A673 (cell line): ENCODE measurements at regions not wholly inside any gene's neighbourhood (a gene's known extent, or its start where the extent isn't known, plus 50 kb on each side); places are given as distances from the start of the nearest gene placed in this dataset.

Experiments
- BruUV-seq: library from RNA; stranded (reverse); fragments of 400-500 nt; replicated peaks from 2 replicates; lab custom pipeline; 2021; lab: Mats Ljungman, UMichigan
- CTCF ChIA-PET: fragments of 300-600 bp; sonication (Branson Sonifier 250); formaldehyde crosslinking; loops from one replicate; lab custom pipeline; 2022; ENCODE audit warnings: antibody characterized with exemption; lab: Charles Lee
- POLR2A ChIA-PET: fragments of 300-600 bp; sonication (Branson Sonifier 250); formaldehyde crosslinking; loops from one replicate; lab custom pipeline; 2022; ENCODE audit warnings: antibody characterized with exemption; ENCODE audit not compliant: low non-redundant PET; lab: Charles Lee
- DNase-seq: peaks from one replicate; pipeline ENCODE4 v3.0.0-alpha.2; 2015; ENCODE audit warnings: low spot score
- H3K27ac ChIP-seq: fragments of 200-600 bp; sonication (generic); 2 replicates; pipeline ENCODE4 v1.5.1; 2016; ENCODE audit warnings: mixed run types, low read depth, mild to moderate bottlenecking, mixed read lengths, antibody characterized with exemption, low read length; ENCODE audit not compliant: poor library complexity, severe bottlenecking
- H3K27me3 ChIP-seq: fragments of 200-600 bp; sonication (generic); replicated peaks from 2 replicates; pipeline ENCODE4 v1.6.1; 2017; ENCODE audit warnings: mixed run types, low read depth, mild to moderate bottlenecking, mixed read lengths, antibody characterized with exemption, low read length; ENCODE audit not compliant: insufficient read depth, poor library complexity
- H3K36me3 ChIP-seq: fragments of 200-600 bp; sonication (generic); 2 replicates; pipeline ENCODE4 v1.6.1; 2016; ENCODE audit warnings: mixed run types, mild to moderate bottlenecking, mixed read lengths, antibody characterized with exemption, low read length; ENCODE audit not compliant: insufficient read depth, poor library complexity, severe bottlenecking
- H3K4me1 ChIP-seq: fragments of 200-600 bp; sonication (generic); 2 replicates; pipeline ENCODE4 v1.6.1; 2017; ENCODE audit warnings: mixed run types, mild to moderate bottlenecking, mixed read lengths, antibody characterized with exemption, low read length; ENCODE audit not compliant: insufficient read depth, poor library complexity, severe bottlenecking
- H3K4me3 ChIP-seq: fragments of 200-600 bp; sonication (generic); 2 replicates; pipeline ENCODE4 v1.5.1; 2016; ENCODE audit warnings: low read depth, mixed run types, mild to moderate bottlenecking, mixed read lengths, low read length; ENCODE audit not compliant: poor library complexity, severe bottlenecking
- H3K9me3 ChIP-seq: fragments of 200-600 bp; sonication (generic); 2 replicates; pipeline ENCODE4 v1.6.1; 2016; ENCODE audit warnings: mixed run types, low read depth, mild to moderate bottlenecking, mixed read lengths, antibody characterized with exemption, low read length; ENCODE audit not compliant: poor library complexity, severe bottlenecking
- CTCF ChIP-seq: fragments of 300-800, 200-600 bp; sonication (generic); conservative IDR thresholded peaks from 2 replicates; pipeline ENCODE4 v1.5.1; 2017; ENCODE audit warnings: low read depth, mild to moderate bottlenecking, antibody characterized with exemption, low read length, moderate library complexity, mixed read lengths
- EZH2 ChIP-seq: fragments of 200-600 bp; sonication (generic); IDR thresholded peaks from 2 replicates; pipeline ENCODE4 v1.6.1; 2017; ENCODE audit warnings: borderline replicate concordance, low read depth, mild to moderate bottlenecking, mixed read lengths, antibody characterized with exemption, low read length; ENCODE audit not compliant: poor library complexity, severe bottlenecking
- intact Hi-C: fragments of 100-400 bp; cut with micrococcal nuclease; formaldehyde crosslinking; loops from one replicate; pipeline ENCODE4 v1.10.0; 2022; ENCODE audit not compliant: unreplicated experiment

- Histone ChIP-seq H3K9me3 (no peaks in the 10 kb centered on the region), H3K27me3 (no peaks in the 10 kb centered on the region), H3K4me3 (no peak overlapping the region), H3K27ac (no peak overlapping the region), H3K36me3 (no peaks in the 10 kb centered on the region), H3K4me1 (no peaks in the 10 kb centered on the region)
- intact Hi-C loops = no loop called here
- no peak for DNase-seq
- ChIA-PET CTCF (no interaction called here), POLR2A (no interaction called here)
- BruUV-seq = no TSS peak
- no peak for TF ChIP-seq CTCF
- TF ChIP-seq EZH2 = no peak
Measured at GRCh38 chr9:115921301-115921700, 232.3 kb upstream of the PAPPA start.

GRCh38 chr9:115922444-115922843 lies 231.1 kb upstream of the PAPPA start:
- intact Hi-C loops = no loop called here
- TF ChIP-seq CTCF (no peak), EZH2 (no peak)
- DNase-seq = no peak
- no TSS peak for BruUV-seq
- Histone ChIP-seq H3K4me3 (no peak overlapping the region), H3K27ac (no peak overlapping the region), H3K4me1 (no peaks in the 10 kb centered on the region), H3K27me3 (no peaks in the 10 kb centered on the region), H3K36me3 (no peaks in the 10 kb centered on the region), H3K9me3 (no peaks in the 10 kb centered on the region)
- ChIA-PET POLR2A (no interaction called here), CTCF (no interaction called here)

GRCh38 chr9:115923410-115923809 lies 230.2 kb upstream of the PAPPA start:
- CTCF ChIA-PET = no interaction called here
- no peak for TF ChIP-seq EZH2
- no peak for TF ChIP-seq CTCF
- Histone ChIP-seq H3K36me3 (no peaks in the 10 kb centered on the region), H3K27ac (no peak overlapping the region), H3K4me3 (no peak overlapping the region), H3K4me1 (no peaks in the 10 kb centered on the region), H3K9me3 (no peaks in the 10 kb centered on the region), H3K27me3 (no peaks in the 10 kb centered on the region)
- POLR2A ChIA-PET = no interaction called here
- BruUV-seq = no TSS peak
- intact Hi-C loops = no loop called here
- DNase-seq = no peak
